Inflammatory macrophage treated with lipopolysaccharide for 1 hour (primary cell): ENCODE measurements at regions not wholly inside any gene's neighbourhood (a gene's known extent, or its start where the extent isn't known, plus 50 kb on each side); places are given as distances from the start of the nearest gene placed in this dataset.
A peak's percentile ranks its signal among the peaks of the same experiment; 100 is the strongest.
"Not testable (repeated sequence)": the region's sequence is repeated elsewhere in the genome, so short reads cannot be mapped to it uniquely, and the experiment has no call there.

Experiments used
- DNase-seq, 2 donors: peaks; one replicate each; pipeline ENCODE4 v3.0.0-alpha.2; 2020 to 2022

DNA sequence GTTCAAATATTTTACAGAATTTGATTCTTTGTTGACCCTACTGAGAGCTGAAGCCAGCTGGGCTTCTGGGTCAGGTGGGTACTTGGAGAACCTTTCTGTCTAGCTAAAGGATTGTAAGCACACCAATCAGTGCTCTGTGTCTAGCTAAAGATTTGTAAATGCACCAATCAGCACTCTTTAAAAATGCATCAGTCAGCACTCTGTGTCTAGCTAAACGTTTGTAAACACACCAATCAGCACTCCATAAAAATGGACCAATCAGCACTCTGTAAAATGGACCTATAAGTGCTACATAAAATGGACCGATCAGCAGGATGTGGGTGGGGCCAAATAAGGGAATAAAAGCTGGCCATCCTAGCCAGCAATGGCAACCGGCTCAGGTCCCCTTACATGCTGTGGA is 76.4 kb upstream of the TMSB4Y start:
- not testable (repeated sequence) for DNase-seq

DNA sequence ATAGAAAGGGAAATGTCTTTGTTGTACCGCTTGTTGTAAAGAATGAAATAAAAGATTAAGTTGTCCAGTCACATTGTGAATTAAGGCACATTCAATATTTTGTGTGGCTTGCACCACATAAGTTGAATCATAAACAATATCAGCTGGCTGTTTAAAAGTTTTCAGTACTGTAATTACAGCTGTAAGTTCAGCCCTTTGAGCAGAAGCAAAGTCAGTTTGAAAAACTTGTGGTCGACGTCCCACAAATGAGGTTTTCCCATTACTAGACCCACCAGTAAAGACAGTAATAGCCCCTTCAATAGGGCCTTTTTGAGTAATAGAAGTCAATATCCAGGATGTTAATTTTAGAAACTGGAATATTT is 87.8 kb upstream of the TMSB4Y start:
- DNase-seq = no peak

DNA sequence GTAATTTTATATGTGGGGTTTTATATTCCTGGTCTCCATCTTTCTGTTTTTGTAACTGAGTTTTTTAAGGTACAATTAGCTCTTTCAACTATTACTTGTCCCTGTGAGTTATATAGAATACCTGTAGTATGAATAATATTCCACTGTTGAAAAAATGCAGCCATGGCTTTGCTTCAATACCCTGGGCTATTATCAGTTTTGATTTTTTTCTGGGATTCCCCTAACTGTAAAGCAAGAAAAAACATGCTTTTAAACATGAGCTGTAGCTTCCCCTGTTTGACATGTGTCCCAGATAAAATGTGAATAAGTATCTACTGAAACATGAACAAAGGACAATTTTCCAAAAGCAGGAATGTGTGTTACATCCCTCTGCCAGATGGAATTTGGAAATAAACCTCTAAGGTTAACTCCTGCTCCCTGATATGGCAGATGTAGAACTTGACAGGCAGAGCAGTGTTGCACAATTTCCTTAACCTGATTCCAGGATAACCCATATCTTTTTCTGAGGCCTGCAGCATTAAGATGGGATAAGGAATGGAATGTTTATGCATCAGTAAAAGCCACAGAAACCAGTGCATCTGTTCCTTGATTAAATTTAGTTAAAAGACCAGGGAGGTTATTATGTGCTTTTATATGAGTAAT is 88.3 kb upstream of the TMSB4Y start:
- DNase-seq = no peak

DNA sequence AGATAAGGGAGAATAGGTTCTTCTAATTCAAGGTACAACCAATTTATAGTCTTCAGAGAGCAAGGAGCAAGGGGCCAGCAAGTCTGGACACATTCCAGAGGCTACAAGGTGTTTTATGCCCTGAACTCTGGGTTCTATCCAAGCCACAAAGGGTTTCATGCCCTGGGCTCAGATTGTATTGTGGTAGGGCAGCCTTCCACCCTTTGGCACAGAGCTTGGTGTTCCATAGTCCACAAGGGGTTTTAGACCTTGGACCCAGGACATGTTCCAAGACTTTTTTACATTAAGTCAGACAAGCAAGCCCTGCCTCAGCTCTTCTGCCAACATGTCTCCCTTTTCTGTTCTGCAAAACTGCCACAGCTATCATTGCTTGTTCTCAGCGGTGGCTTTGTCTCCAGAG is 90.8 kb upstream of the TMSB4Y start:
- DNase-seq = no peak

DNA sequence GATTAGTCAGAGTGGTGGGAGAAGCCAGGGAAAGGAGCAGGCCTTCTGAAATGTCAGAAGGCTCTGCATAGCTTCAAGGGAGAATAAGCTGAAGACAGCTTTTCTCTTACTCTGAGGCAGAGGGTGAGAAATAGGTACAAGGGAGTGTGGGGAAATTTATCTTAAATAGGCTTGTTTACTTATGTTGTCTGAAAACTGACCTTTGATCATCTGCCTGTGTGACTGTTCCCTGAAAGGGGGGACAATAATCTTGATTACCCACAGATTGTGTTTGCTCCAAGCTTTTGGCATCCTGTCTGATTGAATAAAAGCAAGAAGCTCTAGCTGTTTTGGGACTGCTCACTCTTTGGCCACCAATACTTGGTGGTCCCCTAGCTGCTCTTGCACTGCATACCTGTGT is 91.7 kb upstream of the TMSB4Y start:
- no peak for DNase-seq

DNA sequence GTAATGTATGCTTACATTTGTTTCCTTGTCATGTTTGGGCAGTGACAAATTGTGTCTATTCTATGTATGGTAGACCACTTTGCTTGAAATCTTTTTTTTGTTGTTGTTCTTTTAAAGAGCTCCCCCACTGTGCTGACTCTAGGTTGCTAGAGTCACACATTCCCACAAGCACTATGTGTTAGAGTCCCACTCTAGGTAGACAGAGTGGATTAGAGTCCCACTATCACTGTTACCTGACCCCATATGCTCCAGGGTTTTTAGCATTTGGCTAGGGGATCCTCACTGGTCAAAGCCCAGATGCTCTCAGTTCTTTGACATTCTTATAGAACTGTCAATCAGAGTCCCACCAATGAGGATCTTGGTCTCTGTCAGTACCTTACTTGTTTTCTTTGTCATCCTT is 111.2 kb upstream of the TMSB4Y start:
- DNase-seq = no peak

DNA sequence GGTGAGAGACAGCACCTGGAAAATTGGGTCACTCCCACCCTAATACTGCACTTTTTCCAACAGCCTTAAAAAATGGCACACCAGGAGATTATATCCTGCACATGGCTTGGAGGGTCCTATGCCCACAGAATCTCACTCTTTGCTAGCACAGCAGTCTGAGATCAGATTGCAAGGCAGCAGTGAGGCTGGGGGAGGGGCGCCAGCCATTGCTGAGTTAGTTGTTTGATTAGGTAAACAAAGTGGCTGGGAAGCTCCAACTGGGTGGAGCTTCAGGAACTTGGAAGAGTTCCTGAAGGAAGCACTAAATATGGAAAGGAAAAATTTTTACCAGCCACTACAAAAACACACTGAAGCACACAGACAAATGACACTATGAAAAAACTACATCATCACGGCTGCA is 91.1 kb upstream of the UTY start:
- DNase-seq = not testable (repeated sequence)

DNA sequence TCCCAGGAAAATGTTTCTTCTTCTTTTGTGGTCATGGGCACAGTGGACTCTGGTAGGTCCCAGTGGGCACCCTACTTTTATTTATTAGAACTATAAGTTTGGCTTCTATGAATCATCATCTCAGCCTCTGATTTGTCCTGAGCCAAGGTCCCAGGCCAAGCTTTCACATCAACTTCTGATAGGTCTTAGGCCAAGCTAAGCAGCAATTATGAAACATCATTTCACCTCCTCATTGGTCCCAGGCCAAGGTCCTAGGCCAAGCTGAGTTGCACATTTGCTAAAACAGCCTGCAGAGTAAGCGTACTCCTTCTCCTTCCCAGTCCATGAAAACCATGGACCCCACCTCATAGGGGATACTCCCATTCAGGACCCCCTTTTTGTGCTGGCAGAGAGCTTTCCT is 87.4 kb upstream of the UTY start:
- DNase-seq = no peak

DNA sequence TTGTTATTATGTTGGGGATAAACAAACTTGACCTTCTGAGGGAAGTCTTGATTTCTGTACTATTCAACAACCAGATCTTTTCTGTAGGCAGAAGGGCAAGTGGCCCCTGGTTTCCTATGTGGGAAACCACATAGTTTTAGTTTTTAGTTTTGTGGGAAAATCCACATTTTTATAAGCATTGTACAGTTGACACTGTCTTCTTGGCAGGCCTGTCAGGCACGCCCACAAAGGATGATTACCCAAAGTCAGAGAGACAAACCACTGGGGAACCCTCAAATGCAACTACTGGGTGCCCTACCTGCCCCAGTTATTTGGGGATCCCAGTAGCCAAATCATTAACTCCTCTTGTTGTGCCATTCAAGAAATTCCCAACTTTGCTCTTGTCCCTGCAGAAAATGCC is 75.1 kb upstream of the UTY start:
- DNase-seq = no peak

DNA sequence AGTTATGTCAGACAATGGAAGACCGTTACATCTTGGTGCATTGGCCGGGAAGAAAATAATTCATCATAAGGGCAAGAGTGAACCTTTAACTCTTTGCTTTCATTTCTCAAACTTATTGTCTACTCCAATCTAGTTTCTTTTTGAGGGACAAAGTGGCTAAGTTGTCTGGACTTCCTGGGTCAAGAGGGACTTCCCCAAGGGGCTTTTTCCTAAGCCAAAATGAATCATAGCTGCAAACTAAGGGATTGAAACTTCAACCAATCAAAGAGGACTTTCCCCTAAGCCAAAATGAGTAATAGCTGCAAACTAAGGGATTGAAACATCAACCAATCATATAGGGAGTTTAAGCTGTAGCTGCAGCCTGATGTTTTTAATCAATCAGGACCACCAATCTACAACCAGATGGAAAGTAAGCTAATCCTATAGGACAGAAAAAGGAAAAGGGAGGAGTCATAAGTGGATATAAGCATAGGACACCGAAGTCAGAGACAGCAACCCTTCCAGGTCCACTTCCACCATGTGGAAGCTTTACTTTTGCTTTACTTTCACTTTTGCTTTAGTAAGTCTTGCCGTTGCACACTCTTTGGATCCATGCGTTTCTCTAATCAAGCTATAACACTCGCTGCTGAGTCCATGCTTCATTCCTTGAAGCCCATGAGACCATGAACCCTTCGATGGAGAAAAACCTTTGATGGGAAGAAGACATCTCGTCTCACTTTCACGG is 72.7 kb upstream of the UTY start:
- peak; percentile 1 to 19 for DNase-seq

DNA sequence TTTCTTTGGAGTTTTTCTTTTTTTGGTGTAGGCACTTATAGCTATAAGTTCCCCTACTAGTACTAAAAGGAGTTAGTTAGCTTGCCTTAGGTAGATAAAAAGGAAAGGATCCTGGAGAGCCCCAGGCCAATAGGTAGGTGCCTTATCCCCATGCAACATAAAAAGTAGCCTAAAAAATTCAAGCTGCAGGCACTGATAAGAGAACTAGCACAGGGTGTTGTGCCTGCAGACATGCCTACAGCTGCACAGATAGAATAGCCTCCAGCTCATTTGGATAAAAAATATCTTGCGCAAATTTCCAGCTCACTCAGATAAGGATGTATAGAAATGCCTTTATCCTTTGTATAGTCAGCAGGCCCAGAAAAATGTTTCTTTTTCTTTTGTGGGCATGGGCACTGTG is 71.4 kb upstream of the UTY start:
- DNase-seq = no peak

DNA sequence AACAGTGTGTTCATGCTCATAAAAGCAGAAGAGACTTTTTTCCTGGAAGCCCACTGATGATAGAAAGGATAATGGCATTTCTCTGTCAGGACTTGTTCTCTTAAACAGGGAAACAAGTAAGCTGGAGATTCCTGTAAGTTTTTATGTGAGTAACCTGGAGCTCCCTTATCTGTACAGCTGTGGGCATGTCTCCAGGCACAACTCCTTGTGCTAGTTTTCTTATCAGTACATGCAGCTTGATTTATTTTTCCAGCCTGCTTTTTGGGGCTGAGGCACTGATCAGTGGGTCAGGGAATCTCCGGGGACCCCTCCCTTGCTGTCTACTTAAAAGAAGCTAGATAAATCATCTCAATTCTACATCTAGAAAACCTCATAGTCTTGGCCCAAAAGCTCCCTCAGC is 64.7 kb upstream of the UTY start:
- no peak for DNase-seq

DNA sequence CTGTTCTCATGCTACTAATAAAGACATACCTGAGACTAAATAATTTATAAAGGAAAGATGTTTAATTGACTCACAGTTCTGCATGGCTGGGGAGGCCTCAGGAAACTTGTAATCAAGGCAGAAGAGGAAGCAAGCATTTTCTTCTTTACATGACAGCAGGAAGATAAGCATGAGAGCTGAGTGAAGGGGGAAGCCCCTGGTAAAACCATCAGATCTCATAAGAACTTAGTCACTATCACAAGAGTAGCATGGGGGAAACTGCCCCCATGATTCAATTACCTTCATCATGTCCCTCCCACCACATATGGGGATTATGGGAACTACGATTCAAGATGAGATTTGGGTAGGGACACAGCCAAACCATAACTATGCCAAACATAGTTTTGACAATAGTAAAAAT is 58.1 kb upstream of the UTY start:
- no peak for DNase-seq
